HG03442 (cell line): ENCODE measurements at regions not wholly inside any gene's neighbourhood (a gene's known extent, or its start where the extent isn't known, plus 50 kb on each side); places are given as distances from the start of the nearest gene placed in this dataset.
"Not testable (repeated sequence)": the region's sequence is repeated elsewhere in the genome, so short reads cannot be mapped to it uniquely, and the experiment has no call there.

Source experiments
- ATAC-seq: cut with Tn5 transposase; IDR thresholded peaks from one replicate; pipeline ENCODE4 v1.9.1; 2021; ENCODE audit warnings: mild to moderate bottlenecking, moderate library complexity; ENCODE audit not compliant: unreplicated experiment

DNA sequence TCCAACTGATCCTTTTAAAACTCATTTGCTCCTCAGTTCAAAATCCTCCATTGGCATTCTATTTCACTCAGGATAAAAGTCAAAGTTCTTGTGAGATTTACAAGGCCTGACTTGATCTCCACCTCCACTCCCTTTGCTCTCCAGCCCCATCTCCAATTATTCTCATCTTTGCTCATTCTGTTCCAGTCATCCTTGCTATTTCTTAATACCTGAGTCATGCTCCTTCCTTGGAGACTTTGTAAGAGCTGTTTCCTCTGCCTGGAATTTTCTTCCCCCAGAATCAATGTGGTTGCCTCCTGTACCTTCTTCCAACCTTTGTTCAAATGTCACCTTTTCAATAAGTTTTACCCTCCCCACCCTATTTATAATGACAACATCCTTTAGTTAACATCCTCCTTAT, 373.5 kb downstream of the HTR1B start:
- ATAC-seq = no peak

GRCh38 chr6:77087794-77088318, 375.4 kb downstream of the HTR1B start:
- ATAC-seq = not testable (repeated sequence)

DNA sequence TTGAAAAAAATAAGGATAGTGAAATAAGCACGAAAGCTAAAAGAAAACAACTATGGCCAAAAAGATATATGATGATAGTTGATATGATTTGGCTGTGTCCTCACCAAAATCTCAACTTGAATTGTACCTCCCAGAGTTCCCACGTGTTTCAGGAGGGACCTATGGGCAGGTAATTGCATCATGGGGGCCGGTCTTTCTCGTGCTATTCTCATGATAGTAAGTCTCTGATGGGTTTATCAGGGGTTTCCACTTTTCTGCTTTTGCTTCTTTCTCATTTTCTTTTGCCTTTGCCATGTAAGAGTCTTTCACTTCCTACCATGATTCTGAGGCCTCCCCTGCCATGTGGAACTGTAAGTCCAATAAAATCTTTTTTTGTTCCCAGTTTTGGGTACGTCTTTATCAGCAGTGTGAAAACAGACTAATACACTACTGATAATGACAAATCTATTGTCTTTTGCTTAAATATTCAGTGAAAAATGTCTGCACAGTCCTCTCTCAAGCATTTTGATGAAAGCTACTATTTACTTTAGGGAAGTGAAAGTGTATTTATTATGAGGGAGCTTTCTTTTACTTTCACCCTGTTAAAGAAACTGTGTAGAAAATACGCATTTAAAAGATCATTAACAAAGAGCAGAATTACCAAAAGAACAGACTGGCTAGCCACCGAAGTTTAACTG, 389.1 kb downstream of the HTR1B start:
- no peak for ATAC-seq

GRCh38 chr6:77073410-77073760, 389.9 kb downstream of the HTR1B start:
- ATAC-seq = no peak

- no peak for ATAC-seq
Observed at GRCh38 chr6:77072694-77073409, 390.4 kb downstream of the HTR1B start.

- ATAC-seq = no peak
Observed at GRCh38 chr6:77063494-77063893, 399.8 kb downstream of the HTR1B start.

GRCh38 chr6:77055711-77056110, 407.6 kb downstream of the HTR1B start:
- no peak for ATAC-seq

DNA sequence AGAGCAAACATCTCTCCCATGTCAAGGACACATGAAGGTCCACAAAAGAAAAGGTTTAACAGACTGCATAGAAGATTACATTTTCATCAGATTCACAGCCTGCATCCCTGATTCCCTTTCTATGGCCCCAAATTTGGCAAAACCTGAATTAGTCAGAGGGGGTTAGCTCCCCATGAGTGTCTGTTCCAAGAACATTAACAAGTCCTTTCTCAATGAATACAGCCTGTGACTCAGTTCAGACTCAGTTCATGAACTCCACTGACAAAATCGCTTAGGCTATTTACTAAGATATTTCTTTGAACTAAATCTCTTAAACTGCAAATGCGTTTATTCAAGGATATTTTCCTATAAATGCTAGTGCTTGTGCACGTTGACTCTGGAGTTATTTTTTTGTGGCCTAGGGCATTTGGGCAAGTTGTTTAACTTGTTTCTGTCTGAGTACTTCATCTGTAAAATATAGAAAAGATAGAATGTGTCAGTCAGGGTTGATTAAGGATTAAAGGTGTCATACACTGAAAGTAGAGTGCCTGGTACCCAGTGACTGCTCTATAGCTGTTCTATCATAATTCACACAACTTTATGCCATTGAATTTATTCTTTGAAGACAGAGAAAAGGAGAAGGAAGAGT, 422.6 kb downstream of the HTR1B start:
- no peak for ATAC-seq

GRCh38 chr6:77038807-77039206, 424.5 kb downstream of the HTR1B start:
- no peak for ATAC-seq

GRCh38 chr6:77037439-77037838, 425.9 kb downstream of the HTR1B start:
- ATAC-seq = no peak

DNA sequence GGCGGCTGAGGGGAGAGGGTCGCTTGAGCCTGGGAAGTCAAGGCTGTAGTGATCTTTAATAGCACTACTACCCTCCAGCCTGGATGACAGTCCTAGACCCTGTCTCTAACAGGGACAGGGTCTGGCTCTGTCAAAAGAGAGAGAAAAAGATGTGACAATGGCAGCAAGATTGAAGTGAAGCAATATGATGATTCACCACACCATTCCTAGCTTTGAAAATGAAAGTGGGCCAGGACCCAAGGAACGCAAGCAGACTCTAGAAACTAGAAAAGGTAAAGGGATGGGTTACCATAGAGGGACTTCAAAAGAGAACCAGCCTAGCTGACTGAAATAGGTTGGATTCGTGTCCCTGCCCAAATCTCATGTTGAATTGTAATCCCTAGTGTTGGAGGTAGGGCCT, 426.9 kb downstream of the HTR1B start:
- ATAC-seq = no peak

- no peak for ATAC-seq
Observed at GRCh38 chr6:77034161-77034560, 429.1 kb downstream of the HTR1B start.

DNA sequence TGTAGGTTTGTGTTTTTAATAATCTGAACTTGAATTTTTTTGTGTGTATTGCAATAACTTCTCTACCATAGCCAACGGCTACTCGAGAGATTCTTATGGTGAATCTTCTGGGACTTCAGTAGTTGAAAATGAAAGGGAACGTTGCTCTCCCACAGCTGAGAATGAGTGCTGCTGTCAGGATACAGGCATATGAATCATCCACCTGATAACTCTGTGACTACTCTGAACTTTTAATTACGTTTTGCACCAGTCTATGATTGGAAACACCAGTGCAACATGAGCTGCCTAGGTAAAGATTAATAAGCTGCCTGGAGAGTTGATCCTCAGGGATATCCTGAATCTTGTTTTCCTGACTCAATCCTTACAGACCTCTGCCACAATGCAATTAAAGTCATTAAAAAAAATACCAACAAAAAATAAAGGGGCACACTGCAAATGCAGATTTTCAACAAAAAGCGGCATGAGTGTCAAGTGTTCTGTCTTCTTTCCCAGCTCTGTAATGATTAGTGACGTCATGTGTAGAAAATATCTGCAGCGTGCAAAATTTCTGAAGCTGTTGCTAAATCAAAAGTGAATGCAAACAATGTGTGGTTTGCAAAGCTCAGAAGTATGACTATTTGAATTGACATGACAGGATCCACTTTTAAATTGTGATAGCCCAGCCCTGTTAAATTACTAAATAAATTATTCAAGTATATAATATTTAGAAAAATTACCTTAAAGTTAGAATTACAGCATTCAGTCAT, 432.2 kb downstream of the HTR1B start:
- ATAC-seq = no peak

DNA sequence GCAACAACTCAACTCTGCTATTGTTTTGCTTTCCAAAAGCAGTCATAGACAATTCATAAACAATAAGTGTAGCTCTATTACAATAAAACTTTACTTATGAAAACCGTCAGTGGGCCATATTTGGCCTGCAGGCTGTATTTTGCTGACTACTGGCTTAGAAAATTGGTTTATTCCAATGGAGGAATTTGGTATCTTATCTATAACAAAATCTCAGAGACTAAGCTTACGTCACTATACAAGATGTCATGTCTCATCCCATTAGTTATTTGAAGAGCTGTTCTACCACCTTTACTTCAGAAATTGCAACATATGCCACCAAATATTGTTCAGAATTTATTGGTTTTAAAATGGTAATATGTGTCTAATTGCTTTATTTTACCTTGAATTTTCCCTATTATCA, 436.9 kb downstream of the HTR1B start:
- ATAC-seq = no peak

DNA sequence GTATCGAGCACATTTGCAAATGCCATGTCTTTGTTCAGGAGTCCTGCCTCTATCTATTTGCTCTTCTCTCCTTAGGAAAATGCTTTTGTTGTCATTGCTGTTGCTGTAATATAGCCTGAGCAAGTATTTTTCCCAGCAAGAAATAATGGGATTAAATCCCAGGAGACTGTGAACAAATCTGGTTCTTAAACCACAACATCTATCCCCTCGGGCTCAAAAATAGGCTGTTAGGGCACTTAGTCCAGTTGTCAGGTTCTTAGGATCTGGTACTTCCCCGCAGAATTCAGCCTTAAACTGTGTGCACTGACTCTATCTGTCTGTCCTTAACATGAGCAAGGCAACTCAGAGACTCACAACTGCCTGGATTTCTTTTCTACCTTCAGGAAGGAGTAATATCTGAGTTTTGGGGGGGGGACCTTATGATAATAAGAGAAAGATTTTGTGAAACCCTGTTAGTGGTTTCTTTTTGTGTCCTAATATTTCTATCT, 437.5 kb downstream of the HTR1B start:
- ATAC-seq = no peak

DNA sequence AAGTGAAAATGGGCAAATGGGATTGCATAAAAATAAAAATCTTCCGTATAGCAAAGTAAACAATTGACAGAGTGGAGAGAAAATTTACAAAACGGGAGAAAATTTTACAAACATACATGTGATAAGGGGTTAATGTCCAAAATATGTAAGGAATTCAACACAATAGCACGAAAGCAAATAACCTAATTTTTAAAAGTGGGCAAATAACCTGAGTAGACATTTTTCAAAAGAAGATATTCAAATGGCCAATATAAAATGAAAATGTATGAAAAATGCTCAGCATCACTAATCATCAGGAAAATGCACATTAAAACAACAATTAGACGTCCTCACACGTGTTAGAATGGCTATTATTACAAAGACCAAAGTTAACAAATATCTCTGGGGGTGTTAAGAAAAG, 441.5 kb downstream of the HTR1B start:
- no peak for ATAC-seq

DNA sequence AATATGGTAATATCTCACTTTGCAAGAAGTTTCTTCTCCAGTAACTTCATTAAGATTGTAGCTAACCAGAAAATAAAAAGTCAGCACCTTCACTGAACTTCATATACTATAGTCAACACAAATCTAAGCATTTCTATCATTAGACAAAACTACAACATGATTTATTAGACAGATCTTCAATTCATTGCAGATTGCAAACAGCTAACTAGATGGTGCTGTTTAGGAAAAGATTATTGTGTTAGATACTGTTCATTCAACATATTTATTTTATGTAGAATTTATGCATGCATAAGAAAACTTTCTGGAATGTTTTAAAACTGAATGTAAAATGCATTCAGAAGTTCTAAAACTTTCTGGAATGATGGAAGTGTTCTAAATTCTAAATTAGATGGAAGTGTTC, 442.1 kb downstream of the HTR1B start:
- ATAC-seq = no peak

DNA sequence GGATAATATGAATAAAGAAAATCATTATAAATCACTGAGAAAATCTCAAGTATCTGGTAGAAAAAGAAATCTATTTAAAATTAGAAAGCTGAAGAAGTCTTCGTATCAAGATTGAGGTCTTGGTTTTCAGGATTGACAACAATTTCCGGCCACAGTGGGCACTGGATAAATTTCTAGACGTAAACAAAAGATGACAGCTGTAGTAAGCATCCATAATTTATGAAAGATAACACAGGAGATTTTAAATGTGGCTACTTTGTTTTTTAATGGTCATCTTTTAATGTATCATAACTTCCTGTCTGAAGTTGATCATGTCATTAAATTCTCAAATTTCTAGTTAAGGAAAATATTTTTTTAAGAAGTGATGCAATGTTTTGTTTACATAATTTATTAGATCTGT, 444.2 kb downstream of the HTR1B start:
- ATAC-seq = no peak

- ATAC-seq = no peak
Observed at GRCh38 chr6:77017537-77017936, 445.8 kb downstream of the HTR1B start.

GRCh38 chr6:77015350-77015749, 447.9 kb downstream of the HTR1B start:
- no peak for ATAC-seq

DNA sequence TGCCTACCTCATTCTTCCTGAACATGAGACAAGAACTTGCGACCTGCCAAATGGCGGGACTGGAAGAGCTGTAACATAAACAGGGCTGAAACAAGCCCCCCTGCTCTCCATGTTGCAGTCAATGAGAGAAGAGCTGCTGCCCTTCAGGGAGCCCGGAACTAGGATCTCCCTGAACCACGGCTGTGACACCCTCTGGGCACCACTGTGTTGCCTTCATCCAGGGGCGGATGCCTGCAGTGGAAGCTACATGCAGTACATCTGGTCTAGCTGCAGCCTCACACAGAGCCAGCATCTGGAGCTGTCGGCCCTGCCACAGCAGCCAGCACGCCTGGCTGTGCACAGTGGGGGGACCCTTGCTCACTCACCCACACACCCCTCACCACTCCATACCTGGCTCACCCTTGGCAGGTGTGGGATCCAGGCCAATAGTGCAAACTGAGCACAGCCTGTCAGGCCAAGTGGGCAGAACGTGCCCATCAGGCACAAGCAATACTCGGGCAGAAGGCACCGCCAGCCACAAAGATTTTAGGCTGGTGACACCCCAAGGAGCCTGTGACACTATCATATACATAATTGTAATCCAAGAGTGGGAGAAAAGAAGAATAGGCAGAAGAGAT, 451.3 kb downstream of the HTR1B start:
- ATAC-seq = no peak
